GM12878 (cell line): ENCODE measurements at regions not wholly inside any gene's neighbourhood (a gene's known extent, or its start where the extent isn't known, plus 50 kb on each side); places are given as distances from the start of the nearest gene placed in this dataset.

Source experiments
- ATAC-seq: fragments of 200-7000 bp; cut with Tn5 transposase; 3 replicates; pipeline ENCODE4 v1.9.1; 2020; ENCODE audit warnings: mild to moderate bottlenecking, moderate library complexity
- BruUV-seq: library from RNA; stranded (reverse); fragments of 400-500 nt; replicated peaks from 2 replicates; lab custom pipeline; 2021; lab: Mats Ljungman, UMichigan
- CTCF ChIA-PET: fragments of 300-600 bp; sonication (Branson Sonifier 250); formaldehyde crosslinking; extraction: SDS; loops from one replicate; lab custom pipeline; 2021; ENCODE audit warnings: inconsistent platforms; lab: Yijun Ruan, JAX
- POLR2A ChIA-PET: fragments of 350-600 bp; formaldehyde crosslinking; extraction: SDS; loops from one replicate; lab custom pipeline; 2021; ENCODE audit warnings: inconsistent platforms; lab: Charles Lee
- RAD21 ChIA-PET: fragments of 300-600 bp; sonication (Branson Sonifier 250); formaldehyde crosslinking; loops from one replicate; lab custom pipeline; 2023; ENCODE audit warnings: antibody characterized with exemption; ENCODE audit not compliant: unreplicated experiment; lab: Charles Lee
- SMC1A ChIA-PET: fragments of 300-600 bp; sonication (Branson Sonifier 250); formaldehyde crosslinking; loops from one replicate; lab custom pipeline; 2023; ENCODE audit not compliant: unreplicated experiment, uncharacterized antibody; lab: Charles Lee
- DNase-seq: peaks from one replicate; pipeline ENCODE4 v3.0.0-alpha.2; 2011; ENCODE audit warnings: low read depth, low spot score
- FAIRE-seq: peaks from 3 replicates; lab custom pipeline; 2011; peaks lifted over from hg19 to GRCh38; lab: Jason Lieb, UNC
- H2AFZ ChIP-seq: 2 replicates; pipeline ENCODE4 v1.6.0; 2011; ENCODE audit warnings: low read depth, low read length, control low read depth; ENCODE audit not compliant: control insufficient read depth
- H3K27ac ChIP-seq: 2 replicates; pipeline ENCODE4 v1.5.1; 2011; ENCODE audit warnings: control low read depth; ENCODE audit not compliant: control insufficient read depth, insufficient read depth
- H3K27me3 ChIP-seq, 2 experiments: replicated peaks in 1 of 2; 2 replicates each; pipeline versions ENCODE4 v1.6.0 to v1.6.1; 2011; ENCODE audit warnings: low read length in 1 of 2; ENCODE audit not compliant: control insufficient read depth in 2 of 2, insufficient read depth in 2 of 2
- H3K36me3 ChIP-seq, 2 experiments: 2 replicates each; pipeline ENCODE4 v1.5.1; 2011; ENCODE audit warnings: low read length in 1 of 2; ENCODE audit not compliant: control insufficient read depth in 2 of 2, insufficient read depth in 2 of 2
- H3K4me1 ChIP-seq: 2 replicates; pipeline ENCODE4 v1.6.1; 2011; ENCODE audit warnings: mild to moderate bottlenecking, low read length, moderate library complexity, mixed read lengths; ENCODE audit not compliant: control insufficient read depth, insufficient read depth
- H3K4me2 ChIP-seq: 2 replicates; pipeline ENCODE4 v1.6.0; 2011; ENCODE audit warnings: control low read depth; ENCODE audit not compliant: control insufficient read depth, insufficient read depth
- H3K4me3 ChIP-seq: fragments of 200-600 bp; sonication (generic); 2 replicates; pipeline ENCODE4 v1.5.1; 2016
- H3K79me2 ChIP-seq: 2 replicates; pipeline ENCODE4 v1.6.0; 2011; ENCODE audit warnings: low read length; ENCODE audit not compliant: control insufficient read depth, insufficient read depth
- H3K9ac ChIP-seq: 2 replicates; pipeline ENCODE4 v1.8.0; 2011; ENCODE audit warnings: low read length, control low read depth, mixed read lengths; ENCODE audit not compliant: control insufficient read depth, insufficient read depth
- H3K9me3 ChIP-seq: replicated peaks from 3 replicates; pipeline ENCODE4 v1.5.1; 2011; ENCODE audit warnings: mild to moderate bottlenecking, low read length; ENCODE audit not compliant: control insufficient read depth, insufficient read depth
- H4K20me1 ChIP-seq: 2 replicates; pipeline ENCODE4 v1.6.0; 2011; ENCODE audit not compliant: control insufficient read depth, insufficient read depth
- BCL11A ChIP-seq: IDR thresholded peaks from 2 replicates; pipeline ENCODE4 v1.6.1; 2011; ENCODE audit warnings: low read depth, low read length
- CHD2 ChIP-seq: IDR thresholded peaks from 2 replicates; pipeline ENCODE4 v1.6.1; 2011; ENCODE audit warnings: low read depth, low read length, improper control_type of control experiment, borderline replicate concordance
- CHD4 ChIP-seq: fragments of 200-600 bp; sonication (generic); IDR thresholded peaks from 2 replicates; pipeline ENCODE4 v1.6.1; 2016; ENCODE audit warnings: mild to moderate bottlenecking
- EED ChIP-seq: sonication (generic); IDR thresholded peaks from 2 replicates; pipeline ENCODE4 v1.6.1; 2016; ENCODE audit warnings: antibody characterized with exemption, low read depth
- EGR1 ChIP-seq, 2 experiments: IDR thresholded peaks; 1 replicate in 1 of 2; 2 replicates in 1 of 2; pipeline ENCODE4 v1.6.1; 2011 to 2012; ENCODE audit warnings: low read depth in 2 of 2, low read length in 2 of 2, borderline replicate concordance in 1 of 2, mild to moderate bottlenecking in 1 of 2, moderate library complexity in 1 of 2
- GATAD2B ChIP-seq: fragments of 450-650 bp; conservative IDR thresholded peaks from 2 replicates; pipeline ENCODE4 v1.6.1; 2017; ENCODE audit warnings: low read depth, mild to moderate bottlenecking, moderate library complexity
- IKZF1 ChIP-seq: fragments of 450-650 bp; conservative IDR thresholded peaks from 2 replicates; pipeline ENCODE4 v1.6.1; 2017; ENCODE audit warnings: antibody characterized with exemption, mild to moderate bottlenecking
- IKZF2 ChIP-seq, 2 experiments: fragments of 450-650 bp; IDR thresholded peaks; 2 replicates each; pipeline ENCODE4 v1.6.1; 2017; ENCODE audit warnings: mild to moderate bottlenecking in 2 of 2, moderate library complexity in 2 of 2
- KAT2A ChIP-seq: conservative IDR thresholded peaks from 2 replicates; pipeline ENCODE4 v1.6.1; 2011; ENCODE audit warnings: low read depth, low read length; ENCODE audit not compliant: control insufficient read depth
- NBN ChIP-seq: fragments of 450-650 bp; IDR thresholded peaks from 2 replicates; pipeline ENCODE4 v1.6.1; 2016
- PAX5 ChIP-seq: IDR thresholded peaks from 2 replicates; pipeline ENCODE4 v1.6.1; 2011; ENCODE audit warnings: low read depth, low read length, borderline replicate concordance
- SIN3A ChIP-seq: IDR thresholded peaks from 2 replicates; pipeline ENCODE4 v1.6.1; 2012; ENCODE audit warnings: low read depth, low read length, improper control_type of control experiment
- SMAD5 ChIP-seq: IDR thresholded peaks from 2 replicates; pipeline ENCODE4 v1.6.1; 2016; ENCODE audit warnings: antibody characterized with exemption, low read depth
- SP1 ChIP-seq: IDR thresholded peaks from one replicate; pipeline ENCODE4 v1.6.1; 2011; ENCODE audit warnings: low read depth, low read length
- SREBF1 ChIP-seq: IDR thresholded peaks from 2 replicates; pipeline ENCODE4 v1.6.1; 2012; ENCODE audit warnings: mild to moderate bottlenecking, low read length
- SUPT20H ChIP-seq: IDR thresholded peaks from 2 replicates; pipeline ENCODE4 v1.6.1; 2011; ENCODE audit warnings: low read depth, mild to moderate bottlenecking, low read length, moderate library complexity, borderline replicate concordance; ENCODE audit not compliant: control insufficient read depth
- ZNF24 ChIP-seq: fragments of 450-650 bp; IDR thresholded peaks from 2 replicates; pipeline ENCODE4 v1.6.1; 2017; ENCODE audit warnings: antibody characterized with exemption, mild to moderate bottlenecking
- WGBS: methylation state at CpG from one replicate; pipeline ENCODE4 v1.1.6; 2016; ENCODE audit warnings: low lambda C conversion rate; ENCODE audit not compliant: insufficient replicate concordance, insufficient coverage; ENCODE audit errors: missing lambda C conversion rate; 5-methylcytosine and 5-hydroxymethylcytosine counted together
- in situ Hi-C: fragments of 300-500 bp; cut with MboI; formaldehyde crosslinking; loops from 9 replicates; pipeline ENCODE4 v1.14.3; 2018; ENCODE audit warnings: mixed read lengths
- intact Hi-C: fragments of 100-400 bp; cut with micrococcal nuclease; formaldehyde crosslinking; loops from one replicate; pipeline ENCODE4 v1.14.2; 2022; ENCODE audit not compliant: unreplicated experiment
- TF ChIP-seq, protein P1 (sequence below): fragments of 450-650 bp; IDR thresholded peaks from 2 replicates; pipeline ENCODE4 v1.6.1; 2017; ENCODE audit warnings: borderline replicate concordance
- TF ChIP-seq, protein P2 (sequence below): fragments of 450-650 bp; IDR thresholded peaks from 2 replicates; pipeline ENCODE4 v1.6.1; 2016; ENCODE audit warnings: mild to moderate bottlenecking, moderate library complexity, borderline replicate concordance
- TF ChIP-seq, protein P3 (sequence below): IDR thresholded peaks from 2 replicates; pipeline ENCODE4 v1.6.1; 2012; ENCODE audit warnings: low read depth, low read length, improper control_type of control experiment

DNA sequence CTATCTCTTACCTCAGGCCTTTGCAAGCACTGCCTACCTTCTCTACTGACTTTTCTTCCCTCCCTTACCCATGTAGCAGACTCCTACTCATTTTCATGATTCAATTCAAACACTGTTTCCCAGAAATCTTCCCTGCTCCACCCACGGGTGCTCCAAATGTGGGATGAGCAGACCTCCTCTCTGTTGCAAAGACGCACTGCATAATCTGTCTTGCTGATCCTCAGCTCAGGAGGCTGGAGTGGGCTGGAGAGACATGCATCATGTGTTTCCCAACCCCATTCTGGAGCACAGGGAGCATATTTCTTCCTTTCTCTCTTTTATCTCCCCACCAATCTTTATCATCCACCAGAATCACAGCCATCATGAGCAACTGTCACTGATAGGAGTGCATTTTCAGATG is 459.9 kb upstream of the NFIA start:
- 8% methylated on average over 2 of the region's 2 CpGs for WGBS
- no peaks in the 10 kb centered on the region for H3K79me2 ChIP-seq
- ChIA-PET POLR2A (no interaction called here), RAD21 (no interaction called here), SMC1A (no interaction called here), CTCF (no interaction called here)
- in situ Hi-C loops = no loop called here
- ATAC-seq (no peak), FAIRE-seq (no peak), DNase-seq (no peak)
- H3K4me2 ChIP-seq = no peak overlapping the region
- no peak overlapping the region for H3K27ac ChIP-seq
- H3K4me1 ChIP-seq = no peaks in the 10 kb centered on the region
- BruUV-seq = no TSS peak
- H3K9ac ChIP-seq = no peak overlapping the region
- H3K36me3 ChIP-seq = no peaks in the 10 kb centered on the region
- intact Hi-C loops = no loop called here
- H3K9me3 ChIP-seq = no peaks in the 10 kb centered on the region
- H4K20me1 ChIP-seq = no peaks in the 10 kb centered on the region
- no peaks in the 10 kb centered on the region for H3K27me3 ChIP-seq
- TF ChIP-seq GATAD2B = no peak
- no peak for TF ChIP-seq SUPT20H
- no peak for TF ChIP-seq CHD2
- TF ChIP-seq IKZF1 = no peak
- TF ChIP-seq SIN3A = no peak
- no peak for TF ChIP-seq SREBF1
- no peak for TF ChIP-seq CHD4
- no peak for TF ChIP-seq BCL11A
- no peak for TF ChIP-seq NBN
- no peak for TF ChIP-seq EED
- TF ChIP-seq, protein P1, sequence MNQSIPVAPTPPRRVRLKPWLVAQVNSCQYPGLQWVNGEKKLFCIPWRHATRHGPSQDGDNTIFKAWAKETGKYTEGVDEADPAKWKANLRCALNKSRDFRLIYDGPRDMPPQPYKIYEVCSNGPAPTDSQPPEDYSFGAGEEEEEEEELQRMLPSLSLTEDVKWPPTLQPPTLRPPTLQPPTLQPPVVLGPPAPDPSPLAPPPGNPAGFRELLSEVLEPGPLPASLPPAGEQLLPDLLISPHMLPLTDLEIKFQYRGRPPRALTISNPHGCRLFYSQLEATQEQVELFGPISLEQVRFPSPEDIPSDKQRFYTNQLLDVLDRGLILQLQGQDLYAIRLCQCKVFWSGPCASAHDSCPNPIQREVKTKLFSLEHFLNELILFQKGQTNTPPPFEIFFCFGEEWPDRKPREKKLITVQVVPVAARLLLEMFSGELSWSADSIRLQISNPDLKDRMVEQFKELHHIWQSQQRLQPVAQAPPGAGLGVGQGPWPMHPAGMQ = no peak
- TF ChIP-seq SMAD5 = no peak
- TF ChIP-seq EGR1 (IDR thresholded peaks at IDR 0.05; ENCODE audit: borderline replicate concordance in 1 of 2, low read depth in 2 of 2, low read length in 2 of 2) = no peak
- TF ChIP-seq, protein P2, sequence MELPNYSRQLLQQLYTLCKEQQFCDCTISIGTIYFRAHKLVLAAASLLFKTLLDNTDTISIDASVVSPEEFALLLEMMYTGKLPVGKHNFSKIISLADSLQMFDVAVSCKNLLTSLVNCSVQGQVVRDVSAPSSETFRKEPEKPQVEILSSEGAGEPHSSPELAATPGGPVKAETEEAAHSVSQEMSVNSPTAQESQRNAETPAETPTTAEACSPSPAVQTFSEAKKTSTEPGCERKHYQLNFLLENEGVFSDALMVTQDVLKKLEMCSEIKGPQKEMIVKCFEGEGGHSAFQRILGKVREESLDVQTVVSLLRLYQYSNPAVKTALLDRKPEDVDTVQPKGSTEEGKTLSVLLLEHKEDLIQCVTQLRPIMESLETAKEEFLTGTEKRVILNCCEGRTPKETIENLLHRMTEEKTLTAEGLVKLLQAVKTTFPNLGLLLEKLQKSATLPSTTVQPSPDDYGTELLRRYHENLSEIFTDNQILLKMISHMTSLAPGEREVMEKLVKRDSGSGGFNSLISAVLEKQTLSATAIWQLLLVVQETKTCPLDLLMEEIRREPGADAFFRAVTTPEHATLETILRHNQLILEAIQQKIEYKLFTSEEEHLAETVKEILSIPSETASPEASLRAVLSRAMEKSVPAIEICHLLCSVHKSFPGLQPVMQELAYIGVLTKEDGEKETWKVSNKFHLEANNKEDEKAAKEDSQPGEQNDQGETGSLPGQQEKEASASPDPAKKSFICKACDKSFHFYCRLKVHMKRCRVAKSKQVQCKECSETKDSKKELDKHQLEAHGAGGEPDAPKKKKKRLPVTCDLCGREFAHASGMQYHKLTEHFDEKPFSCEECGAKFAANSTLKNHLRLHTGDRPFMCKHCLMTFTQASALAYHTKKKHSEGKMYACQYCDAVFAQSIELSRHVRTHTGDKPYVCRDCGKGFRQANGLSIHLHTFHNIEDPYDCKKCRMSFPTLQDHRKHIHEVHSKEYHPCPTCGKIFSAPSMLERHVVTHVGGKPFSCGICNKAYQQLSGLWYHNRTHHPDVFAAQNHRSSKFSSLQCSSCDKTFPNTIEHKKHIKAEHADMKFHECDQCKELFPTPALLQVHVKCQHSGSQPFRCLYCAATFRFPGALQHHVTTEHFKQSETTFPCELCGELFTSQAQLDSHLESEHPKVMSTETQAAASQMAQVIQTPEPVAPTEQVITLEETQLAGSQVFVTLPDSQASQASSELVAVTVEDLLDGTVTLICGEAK = no peak
- no peak for TF ChIP-seq PAX5
- TF ChIP-seq, protein P3, sequence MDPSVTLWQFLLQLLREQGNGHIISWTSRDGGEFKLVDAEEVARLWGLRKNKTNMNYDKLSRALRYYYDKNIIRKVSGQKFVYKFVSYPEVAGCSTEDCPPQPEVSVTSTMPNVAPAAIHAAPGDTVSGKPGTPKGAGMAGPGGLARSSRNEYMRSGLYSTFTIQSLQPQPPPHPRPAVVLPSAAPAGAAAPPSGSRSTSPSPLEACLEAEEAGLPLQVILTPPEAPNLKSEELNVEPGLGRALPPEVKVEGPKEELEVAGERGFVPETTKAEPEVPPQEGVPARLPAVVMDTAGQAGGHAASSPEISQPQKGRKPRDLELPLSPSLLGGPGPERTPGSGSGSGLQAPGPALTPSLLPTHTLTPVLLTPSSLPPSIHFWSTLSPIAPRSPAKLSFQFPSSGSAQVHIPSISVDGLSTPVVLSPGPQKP = no peak
- no peak for TF ChIP-seq IKZF2 (IDR thresholded peaks at IDR 0.05)
- no peak for TF ChIP-seq KAT2A
- TF ChIP-seq ZNF24 = no peak
- TF ChIP-seq SP1 = no peak
- no peak overlapping the region for H3K4me3 ChIP-seq
- H2AFZ ChIP-seq = no peak overlapping the region
